GM18507 (cell line): ENCODE measurements at regions not wholly inside any gene's neighbourhood (a gene's known extent, or its start where the extent isn't known, plus 50 kb on each side); places are given as distances from the start of the nearest gene placed in this dataset.

Experiments
- DNase-seq: peaks from one replicate; pipeline ENCODE4 v3.0.0; 2011; ENCODE audit warnings: low read depth; ENCODE audit not compliant: insufficient read length; ENCODE audit errors: extremely low spot score
- FAIRE-seq: peaks from 2 replicates; lab custom pipeline; 2011; peaks lifted over from hg19 to GRCh38; lab: Jason Lieb, UNC

- DNase-seq (no peak), FAIRE-seq (no peak)
These were observed 124.3 kb upstream of the IGF1R start for GRCh38 chr15:98523912-98524662.

GRCh38 chr15:98524838-98525660, 123.3 kb upstream of the IGF1R start:
- DNase-seq (no peak), FAIRE-seq (no peak)

GRCh38 chr15:98525661-98526001, 122.7 kb upstream of the IGF1R start:
- FAIRE-seq, result no peak
- DNase-seq, result no peak

DNA sequence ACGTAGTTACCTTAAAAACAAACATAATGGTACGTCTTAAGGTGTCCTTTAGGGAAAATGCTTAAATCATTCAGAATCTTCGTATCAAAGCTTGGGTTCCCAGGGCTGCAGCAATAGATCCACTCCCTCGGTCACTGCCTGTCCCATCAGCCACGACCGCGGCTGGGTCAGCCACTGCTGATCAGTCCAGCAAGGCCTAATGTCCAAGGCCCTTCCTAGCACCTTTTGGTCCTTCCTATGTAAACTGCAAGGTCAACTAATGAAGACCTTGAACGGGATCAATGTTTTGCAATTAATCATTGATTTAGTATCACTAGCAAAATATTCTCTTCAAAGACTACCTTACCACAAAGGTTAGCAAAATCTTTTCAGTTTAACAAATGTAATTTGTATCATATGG, 122.2 kb upstream of the IGF1R start:
- no peak for FAIRE-seq

DNA sequence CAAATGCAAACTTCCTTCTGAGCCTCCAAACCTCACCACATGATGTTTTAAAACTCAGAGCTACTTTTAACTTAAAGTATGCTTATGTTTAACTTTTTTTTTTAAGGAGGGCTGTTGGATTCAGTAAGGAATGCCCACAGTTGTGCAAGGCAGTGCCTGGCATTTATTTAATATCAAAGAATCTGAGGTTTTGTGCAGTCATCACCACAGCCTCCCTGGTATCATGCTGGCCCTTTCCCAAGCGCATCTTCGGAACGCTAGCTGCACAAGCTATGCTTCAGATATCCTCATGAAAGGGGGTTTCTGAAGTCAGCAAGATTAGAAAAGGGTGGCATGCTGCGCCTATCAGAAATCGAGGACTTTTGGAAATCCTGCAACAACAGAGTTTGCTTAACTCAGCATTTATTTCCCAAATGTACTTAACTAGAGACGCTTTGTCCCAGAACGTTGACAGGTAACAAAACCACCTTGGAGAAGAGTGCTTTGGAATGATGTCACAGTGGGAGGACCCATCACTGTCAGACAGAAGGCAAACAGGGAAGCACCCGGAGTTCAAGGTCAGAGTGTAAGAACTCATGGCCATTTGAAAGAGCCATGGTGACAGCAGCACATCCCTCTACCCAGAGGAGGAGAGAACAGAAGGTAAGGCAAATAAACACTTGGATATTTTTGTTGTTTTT, 120.2 kb upstream of the IGF1R start:
- FAIRE-seq (no peak), DNase-seq (no peak)

More for the DNA sequence above, 122.2 kb upstream of the IGF1R start:
- DNase-seq, result no peak

- DNase-seq, result no peak
- FAIRE-seq, result no peak
These were observed 118.9 kb upstream of the IGF1R start for GRCh38 chr15:98529205-98530145.

GRCh38 chr15:98530570-98530969, 117.8 kb upstream of the IGF1R start:
- no peak for FAIRE-seq
- no peak for DNase-seq

DNA sequence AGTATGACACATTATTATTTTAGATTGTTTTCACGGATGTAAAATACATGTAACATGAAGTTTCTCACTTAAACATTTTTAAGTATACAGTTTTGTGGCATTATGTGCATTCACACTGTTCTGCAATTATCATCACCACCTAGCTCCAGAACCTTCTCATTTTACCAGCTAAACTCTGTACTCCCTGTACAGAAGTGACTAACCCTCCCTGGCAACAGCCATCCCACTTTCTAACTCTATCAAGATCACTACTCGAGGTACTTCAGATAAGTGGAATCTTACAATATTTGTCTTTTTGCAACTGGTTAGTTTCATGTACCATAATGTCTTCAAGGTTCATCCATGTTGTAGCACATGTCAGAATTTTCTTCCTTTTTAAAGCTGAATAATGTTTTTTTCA, 116.3 kb upstream of the IGF1R start:
- no peak for FAIRE-seq

GRCh38 chr15:98536976-98537375, 111.4 kb upstream of the IGF1R start:
- DNase-seq, result no peak

More for the DNA sequence above, 116.3 kb upstream of the IGF1R start:
- no peak for DNase-seq

DNA sequence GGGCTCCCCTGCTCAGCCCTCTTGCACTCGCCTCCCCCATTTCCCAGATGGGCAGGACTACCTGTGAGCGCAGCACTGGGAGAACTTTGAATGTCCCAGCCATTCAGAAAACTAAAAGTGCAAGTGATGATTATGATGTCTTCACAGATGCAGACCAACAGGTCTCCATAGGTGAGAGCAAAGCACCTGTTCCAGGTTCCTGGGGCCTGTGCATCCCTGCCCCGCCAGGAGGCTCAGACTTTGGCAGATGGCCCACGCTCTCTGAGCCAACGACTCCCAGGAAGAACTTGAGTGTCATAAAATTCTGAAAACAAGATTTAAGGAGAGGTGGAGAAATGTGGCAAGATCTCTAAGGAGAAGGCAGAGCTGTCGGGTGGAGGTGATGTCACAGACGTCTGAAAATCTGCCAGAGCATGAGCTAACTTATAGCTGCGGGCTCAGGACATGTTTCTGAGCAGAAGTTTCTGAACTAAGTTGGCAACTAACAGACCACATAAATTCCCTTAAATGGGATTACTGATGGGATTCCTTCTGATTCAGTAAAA, 110.8 kb upstream of the IGF1R start:
- DNase-seq, result no peak
- FAIRE-seq, result no peak

More at GRCh38 chr15:98536976-98537375, 111.4 kb upstream of the IGF1R start:
- no peak for FAIRE-seq

- FAIRE-seq (no peak), DNase-seq (no peak)
These were observed 106.8 kb upstream of the IGF1R start for GRCh38 chr15:98541519-98541918.

GRCh38 chr15:98543237-98543636, 105.1 kb upstream of the IGF1R start:
- FAIRE-seq, result no peak
- DNase-seq, result no peak

DNA sequence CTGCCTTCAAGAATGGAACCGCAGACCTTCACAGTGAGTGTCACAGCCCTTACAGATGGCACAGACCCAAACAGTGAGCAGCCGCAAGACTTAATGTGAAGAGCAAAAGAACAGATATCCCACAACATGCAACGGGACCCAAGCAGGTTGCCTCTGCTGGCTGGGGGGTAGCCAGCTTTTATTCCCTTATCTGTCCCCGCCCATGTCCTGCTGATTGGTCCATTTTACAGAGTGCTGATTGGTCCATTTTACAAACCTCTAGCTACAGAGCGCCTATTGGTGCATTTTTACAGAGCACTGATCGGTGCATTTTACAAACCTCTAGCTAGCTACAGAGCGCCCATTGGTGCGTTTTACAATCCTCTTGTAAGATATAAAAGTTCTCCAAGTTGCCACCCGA, 102.0 kb upstream of the IGF1R start:
- FAIRE-seq (no peak), DNase-seq (no peak)

DNA sequence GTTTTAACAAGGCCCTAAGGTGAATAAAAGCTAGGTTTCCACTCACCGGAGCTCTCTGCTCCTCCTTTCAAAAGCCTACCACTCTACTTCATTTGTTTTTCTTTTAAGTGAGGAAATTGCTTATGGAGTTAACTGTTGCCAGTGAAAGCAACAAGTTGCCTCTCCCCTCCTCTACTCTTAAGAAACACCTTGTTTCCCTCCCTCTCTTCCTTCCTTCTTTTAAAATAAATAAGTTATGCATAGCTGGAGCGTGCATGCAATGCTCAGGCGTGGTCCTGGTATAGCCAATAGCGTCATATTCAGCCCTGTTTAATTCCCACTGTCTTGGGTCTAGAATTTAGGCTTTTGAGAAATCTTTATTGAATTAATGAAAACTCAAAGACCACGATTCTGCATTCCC, 101.1 kb upstream of the IGF1R start:
- no peak for FAIRE-seq
- no peak for DNase-seq

GRCh38 chr15:98547741-98548138, 100.6 kb upstream of the IGF1R start:
- DNase-seq (no peak), FAIRE-seq (no peak)

GRCh38 chr15:98548139-98548971, 100.0 kb upstream of the IGF1R start:
- DNase-seq (no peak), FAIRE-seq (no peak)

GRCh38 chr15:98549003-98549402, 99.3 kb upstream of the IGF1R start:
- FAIRE-seq (no peak), DNase-seq (no peak)

DNA sequence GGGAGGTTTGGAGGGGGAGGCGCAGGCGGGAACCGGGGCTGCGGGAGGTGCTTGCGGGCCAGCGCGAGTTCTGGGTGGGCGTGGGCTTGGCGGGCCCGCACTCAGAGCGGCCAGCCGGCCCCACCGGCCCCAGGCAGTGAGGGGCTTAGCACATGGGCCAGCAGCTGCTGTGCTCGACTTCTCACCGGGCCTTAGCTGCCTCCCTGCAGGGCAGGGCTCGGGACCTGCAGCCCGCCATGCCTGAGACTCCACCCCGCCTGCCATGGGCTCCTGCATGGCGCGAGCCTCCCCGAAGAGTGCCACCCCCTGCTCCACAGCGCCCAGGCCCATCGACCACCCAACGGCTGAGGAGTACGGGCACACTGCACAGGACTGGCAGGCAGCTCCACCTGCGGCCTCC, 98.6 kb upstream of the IGF1R start:
- no peak for DNase-seq
- FAIRE-seq, result no peak
